GM19397 (cell line): ENCODE measurements at regions not wholly inside any gene's neighbourhood (a gene's known extent, or its start where the extent isn't known, plus 50 kb on each side); places are given as distances from the start of the nearest gene placed in this dataset.

ENCODE experiments used
- ATAC-seq: cut with Tn5 transposase; IDR thresholded peaks from one replicate; pipeline ENCODE4 v1.9.1; 2021; ENCODE audit warnings: mild to moderate bottlenecking, moderate library complexity; ENCODE audit not compliant: unreplicated experiment

DNA sequence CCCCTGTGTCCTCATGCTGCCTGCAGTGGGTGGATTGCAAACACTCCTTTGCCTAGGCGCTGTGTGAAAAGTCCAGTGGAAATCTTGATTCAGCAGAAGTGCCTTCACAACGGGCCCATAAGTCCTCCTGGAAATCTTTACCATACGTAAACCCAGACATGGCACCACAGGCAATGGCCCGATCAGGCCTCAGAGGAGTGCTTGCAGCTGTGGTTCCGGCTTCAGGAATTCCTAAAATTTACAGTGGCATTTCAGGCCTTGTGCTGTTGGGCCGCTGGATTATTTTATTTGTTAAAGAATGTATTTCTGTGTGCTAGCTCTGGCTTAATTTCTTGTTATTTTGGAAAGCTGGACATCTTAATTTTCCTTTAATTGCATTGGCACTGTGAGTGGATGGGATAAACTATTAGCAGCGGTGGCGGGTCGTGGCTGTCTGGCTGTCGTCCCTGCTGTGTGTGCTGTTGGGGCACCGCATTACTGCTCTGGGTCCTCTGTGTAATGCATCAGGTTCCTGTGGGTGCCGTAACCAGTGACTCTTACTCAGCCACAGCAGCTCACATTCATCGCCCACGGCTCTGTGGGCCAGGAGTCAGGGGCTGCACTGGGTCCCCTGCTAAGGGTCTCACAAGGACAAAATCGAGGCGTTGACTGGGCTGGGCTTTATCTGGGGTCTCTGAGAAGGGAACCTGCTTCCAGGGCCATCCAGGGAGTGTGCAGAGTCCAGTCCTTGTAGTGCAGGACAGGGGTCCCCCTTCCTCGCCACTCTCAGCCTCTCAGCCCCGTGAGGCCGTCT, 73.1 kb downstream of the RTP5 start:
- ATAC-seq = no peak

DNA sequence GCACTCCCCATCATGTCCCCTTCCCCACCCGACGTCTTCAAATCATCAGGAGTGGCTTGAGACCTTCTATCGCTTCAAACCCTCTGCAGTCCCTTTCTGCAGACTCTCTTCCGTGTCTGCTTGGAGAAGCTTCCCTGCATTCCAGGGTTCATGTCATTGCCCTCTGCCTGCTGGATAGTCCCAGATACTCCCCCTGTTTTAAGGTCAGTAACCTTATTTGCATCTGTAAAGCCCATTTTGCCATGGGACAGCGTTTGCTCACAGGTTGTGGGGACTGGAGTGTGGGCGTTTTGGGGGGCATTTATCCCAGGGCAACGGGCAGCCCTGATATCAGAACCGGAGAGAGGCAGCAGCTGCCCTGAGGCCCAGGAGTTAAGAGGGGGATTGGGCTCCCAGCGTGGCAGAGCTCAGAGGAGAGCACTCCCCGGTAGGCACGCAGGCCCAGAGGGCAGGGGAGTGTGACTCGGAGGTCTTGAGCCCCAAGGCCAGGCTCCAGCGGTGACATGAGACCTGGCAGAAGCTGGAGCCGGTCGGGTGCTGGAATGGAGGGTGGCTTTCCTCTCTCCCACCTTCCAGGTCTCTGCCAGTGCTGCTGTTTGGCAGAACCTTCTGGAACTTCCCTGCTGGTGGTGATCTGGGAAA, 73.8 kb downstream of the RTP5 start:
- no peak for ATAC-seq

DNA sequence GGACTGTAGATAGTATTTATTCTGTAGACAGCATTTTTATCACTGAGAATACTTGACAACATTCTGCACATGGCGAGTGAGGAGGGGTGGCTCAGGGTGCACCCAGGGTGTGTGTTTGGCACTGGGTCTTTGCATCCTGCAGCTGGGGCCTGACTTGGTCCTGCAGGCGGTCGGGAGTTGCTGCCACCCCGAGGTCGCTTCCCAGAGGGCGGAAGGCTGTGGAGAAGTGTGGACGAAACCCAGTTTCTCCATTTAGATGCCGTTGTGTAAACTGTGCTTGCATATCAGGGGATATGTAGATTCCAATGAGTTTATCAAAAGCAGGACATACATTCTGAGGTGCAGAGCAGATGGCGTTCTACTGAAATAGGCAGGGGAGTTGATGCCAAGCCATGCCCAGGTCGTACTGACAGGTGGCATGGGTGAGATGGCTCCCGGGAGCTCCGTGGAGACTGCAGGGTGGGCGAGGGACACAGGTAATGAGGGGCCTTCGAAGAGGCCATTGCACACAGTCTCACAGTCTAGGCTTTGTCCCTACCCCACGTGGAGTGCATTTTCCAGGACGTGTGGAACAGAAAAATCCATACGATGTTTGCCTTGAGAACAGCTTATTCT, 74.5 kb downstream of the RTP5 start:
- no peak for ATAC-seq

DNA sequence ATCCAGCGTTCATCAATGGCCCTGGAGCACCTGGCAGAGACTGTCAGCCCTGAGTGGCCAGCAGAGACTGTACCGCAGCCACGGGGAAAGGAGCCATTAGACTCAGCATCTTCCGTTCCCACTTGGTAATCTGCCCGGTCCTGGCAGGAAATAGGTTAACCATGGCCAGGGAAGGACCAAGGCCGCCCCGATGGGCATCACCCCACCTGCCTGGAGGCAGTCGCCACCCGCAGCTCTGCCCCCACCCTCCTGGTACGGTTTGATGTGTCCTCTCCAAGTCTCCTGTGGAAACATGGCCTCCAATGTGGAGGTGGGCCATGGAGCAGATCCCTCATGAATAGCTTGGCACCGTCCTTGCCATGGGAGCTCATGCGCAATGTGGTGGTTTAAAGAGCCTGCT, 75.3 kb downstream of the RTP5 start:
- no peak for ATAC-seq

DNA sequence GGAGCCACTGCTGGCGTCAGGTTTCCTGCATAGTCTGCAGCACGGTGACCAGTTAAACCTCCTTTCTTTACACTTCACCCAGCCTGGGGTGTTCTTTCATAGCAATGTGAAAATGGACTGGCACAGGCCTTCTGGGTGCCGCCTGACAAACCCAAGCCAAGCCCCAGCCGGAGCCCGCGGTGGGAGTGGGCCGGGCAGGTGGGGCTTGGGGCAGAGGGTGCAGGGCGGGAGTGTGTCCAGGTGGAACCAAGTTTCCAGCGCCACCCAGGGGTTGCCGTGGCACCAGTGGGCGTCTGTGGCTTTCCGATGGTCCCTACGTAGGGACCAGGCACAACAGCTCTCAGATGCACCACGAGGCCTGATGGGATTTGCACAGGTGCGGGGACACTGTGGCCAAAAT, 75.8 kb downstream of the RTP5 start:
- no peak for ATAC-seq

DNA sequence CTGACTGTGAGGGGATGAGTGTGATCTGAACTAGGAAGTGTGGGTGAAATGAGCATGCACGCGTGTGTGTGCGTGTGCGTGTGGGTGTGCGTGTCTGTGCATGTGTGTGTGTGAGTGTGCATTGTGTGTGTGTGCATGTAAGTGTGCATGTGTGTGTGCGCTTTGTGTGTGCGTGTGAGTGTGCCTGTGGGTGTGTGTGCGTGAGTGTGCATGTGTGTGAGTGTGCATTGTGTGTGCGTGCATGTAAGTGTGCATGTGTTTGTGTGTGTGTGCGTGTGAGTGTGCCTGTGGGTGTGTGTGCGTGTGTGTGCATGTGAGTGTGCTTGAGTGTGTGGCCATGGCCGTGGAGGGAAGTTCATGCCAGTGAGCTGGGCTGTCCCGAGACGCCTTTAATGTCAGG, 76.3 kb downstream of the RTP5 start:
- no peak for ATAC-seq

DNA sequence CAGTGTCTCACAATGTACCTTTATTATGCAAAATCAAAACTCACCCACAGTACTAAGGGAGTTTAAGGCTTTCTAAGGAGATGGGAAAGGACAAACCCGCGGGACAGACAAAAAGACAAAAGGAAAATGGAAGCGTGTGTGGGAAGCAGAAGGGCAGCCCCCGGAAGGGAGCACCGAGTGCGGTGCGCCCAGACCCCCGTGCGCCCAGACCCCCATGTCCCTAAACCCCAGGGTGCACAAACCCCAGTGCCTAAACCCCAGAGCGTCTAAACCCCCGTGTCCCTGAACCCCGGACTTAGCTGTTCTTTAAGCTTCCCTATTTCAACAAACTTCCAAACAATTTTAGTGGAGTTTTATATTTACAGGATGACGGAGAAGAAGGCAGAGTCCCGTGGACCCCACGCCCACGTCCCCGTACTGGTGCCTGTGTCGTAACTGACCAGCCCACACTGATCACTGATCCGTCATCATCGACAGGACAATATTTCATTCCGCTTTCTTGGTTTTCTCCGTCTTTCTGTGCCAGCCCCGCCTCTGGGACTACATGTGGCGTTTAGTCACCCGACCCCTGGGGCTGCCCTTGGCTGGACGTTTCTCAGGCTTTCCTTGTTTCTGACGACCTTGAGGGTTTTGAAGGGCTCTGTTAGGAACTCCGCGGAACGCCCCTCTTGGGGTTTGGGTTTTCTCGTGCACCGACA, 76.9 kb downstream of the RTP5 start:
- ATAC-seq = no peak

DNA sequence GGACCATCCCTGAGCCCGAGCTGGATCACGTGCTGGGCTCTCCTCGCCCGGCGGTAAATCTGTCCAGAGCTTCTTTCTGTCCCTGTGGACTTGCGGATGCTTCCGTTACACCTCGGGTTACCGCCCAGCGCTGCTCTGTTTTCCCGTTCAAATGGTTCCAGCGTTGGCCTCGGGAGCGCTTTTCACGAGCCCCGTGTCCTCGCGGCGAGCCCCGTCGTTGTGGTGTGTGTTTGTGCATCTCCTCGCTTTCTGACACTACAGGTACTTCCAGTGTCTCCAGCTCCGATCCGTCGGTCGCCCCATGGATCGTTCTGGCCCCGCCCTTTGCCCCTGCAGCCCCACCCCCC, 77.4 kb downstream of the RTP5 start:
- ATAC-seq = no peak

DNA sequence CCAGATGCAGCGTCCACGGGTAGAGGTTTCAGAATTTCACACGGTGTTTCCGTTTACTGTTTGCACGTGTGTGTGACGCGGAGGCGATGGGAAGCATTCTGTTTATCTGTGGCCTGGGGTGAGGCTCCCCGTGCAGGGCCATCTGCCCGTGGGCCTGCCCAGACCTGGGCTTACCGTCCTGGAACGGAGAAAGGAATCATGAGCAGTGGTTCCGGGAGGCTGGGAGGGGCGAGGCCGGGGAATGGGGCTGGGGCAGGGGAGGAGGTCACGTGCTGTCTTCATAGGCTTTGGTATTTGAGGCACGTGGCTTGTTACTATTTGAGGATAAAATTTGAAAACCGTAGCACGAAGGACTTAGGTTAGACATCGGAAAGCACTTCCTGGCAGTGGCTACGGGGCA, 77.9 kb downstream of the RTP5 start:
- ATAC-seq = no peak

DNA sequence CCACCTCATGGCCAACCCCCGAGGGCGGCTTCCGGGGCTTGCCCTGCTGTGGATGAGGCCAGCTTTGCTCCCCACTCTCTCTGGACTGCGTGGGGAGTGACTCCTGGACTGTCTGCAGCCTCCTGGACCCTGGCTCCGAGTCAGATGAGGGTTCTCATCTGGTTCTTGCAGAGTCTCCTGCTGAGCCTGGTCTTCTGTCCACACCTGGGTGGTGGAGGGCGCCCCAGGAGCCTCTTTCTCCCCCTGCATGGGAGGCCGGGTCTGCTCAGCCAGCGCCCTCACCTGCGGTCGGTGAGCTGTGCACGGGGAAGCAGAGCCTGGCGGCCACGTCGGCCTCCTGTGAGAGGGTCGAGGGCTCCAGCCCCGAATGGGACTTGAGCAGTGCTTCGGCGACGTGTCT, 78.3 kb downstream of the RTP5 start:
- ATAC-seq = no peak

DNA sequence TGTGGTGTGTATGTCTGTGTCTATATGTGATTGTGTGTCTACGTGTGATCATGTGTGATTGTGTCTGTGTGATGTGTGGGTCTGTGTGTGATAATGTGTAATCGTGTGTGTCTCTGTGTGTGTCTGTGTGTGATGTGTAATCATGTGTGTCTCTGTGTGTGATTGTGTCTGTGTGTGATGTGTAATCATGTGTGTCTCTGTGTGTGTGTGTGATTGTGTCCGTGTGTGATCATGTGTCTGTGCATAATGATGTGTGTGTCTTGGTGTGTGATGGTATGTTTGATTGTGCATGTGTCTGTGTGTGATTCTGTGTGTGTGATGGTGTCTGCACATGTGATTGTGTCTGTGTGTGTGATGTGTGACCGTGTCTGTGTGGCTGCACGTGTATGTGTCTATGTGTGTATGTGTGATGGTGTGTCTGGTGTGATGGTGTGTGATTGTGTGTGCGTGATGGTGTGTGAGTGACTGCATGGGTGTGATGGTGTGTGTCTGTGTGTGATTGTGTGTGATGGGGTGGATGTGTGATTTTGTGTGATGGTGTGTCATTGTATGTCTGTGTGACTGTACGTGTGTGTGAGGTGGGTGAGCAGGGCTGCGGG, 78.9 kb downstream of the RTP5 start:
- no peak for ATAC-seq

DNA sequence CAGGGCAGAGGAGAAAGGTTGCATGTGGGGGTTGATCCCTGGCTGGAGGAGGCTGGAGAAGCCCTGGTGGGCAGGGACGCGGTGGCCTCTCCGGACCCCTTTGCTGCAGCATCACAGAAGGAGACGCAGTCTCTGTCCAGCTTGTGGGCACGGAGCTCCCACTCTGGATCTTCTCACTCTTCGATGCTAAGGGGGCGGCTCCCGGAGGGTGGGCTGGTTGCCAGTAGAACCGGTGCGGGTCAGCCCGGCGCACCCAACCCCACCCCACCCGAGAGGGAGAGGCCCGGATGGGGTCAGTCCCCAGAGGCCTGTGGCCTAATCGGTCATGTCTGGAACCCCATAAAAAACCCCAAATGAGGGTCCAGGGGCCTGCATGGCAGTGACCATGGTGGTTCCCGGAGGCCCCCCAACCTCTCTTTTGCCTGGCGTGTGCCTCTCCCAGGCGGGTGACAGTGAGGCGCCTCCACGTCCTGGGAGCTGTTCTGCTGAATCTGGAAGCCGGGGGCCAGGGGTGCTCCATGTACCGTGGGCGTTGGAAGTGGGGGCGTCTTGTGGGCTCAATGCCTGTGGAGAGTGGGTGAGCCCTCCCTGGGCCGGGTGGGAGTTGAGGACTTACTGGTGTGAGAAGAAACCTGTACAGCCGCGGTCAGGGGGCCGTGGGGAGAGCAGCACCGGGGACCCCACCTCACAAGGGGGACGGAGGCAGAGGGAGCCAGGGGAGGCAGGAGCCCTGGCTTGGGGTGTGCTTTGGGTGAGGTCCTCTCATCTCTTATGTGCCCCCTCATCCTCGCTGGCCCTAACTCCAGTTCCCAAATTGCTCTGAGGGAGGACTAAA, 79.6 kb downstream of the RTP5 start:
- no peak for ATAC-seq

DNA sequence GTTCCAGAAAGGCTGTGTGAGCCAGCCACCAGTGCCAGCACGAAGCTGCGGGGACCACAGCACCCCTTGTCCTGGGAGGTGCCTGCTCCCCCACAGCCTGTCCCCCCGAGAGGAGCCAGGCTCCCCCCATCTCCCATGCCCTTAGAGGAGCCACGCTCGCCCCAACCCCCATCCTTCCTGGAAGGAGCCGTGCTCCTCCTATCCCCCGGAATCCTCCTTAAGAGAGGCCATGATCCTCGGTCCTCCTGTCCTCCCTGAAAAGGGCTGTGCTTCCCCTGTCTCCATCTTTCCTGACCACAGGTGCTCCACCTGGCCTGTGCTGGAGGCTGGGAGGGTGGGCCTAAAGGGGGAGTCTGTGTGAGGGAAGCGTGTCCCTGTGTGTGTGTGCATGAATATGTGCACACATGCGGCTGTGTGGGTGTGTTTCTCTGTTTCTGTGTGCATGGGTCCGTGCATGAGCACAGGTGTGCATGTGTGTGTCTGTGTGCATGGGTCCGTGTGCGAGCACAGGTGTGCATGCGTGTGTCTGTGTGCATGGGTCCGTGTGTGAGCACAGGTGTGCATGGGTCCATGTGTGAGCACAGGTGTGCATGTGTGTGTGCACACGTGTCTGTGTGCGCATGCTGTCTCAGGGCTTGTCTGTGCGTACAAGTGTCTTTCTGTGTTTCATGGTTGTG, 80.3 kb downstream of the RTP5 start:
- no peak for ATAC-seq

DNA sequence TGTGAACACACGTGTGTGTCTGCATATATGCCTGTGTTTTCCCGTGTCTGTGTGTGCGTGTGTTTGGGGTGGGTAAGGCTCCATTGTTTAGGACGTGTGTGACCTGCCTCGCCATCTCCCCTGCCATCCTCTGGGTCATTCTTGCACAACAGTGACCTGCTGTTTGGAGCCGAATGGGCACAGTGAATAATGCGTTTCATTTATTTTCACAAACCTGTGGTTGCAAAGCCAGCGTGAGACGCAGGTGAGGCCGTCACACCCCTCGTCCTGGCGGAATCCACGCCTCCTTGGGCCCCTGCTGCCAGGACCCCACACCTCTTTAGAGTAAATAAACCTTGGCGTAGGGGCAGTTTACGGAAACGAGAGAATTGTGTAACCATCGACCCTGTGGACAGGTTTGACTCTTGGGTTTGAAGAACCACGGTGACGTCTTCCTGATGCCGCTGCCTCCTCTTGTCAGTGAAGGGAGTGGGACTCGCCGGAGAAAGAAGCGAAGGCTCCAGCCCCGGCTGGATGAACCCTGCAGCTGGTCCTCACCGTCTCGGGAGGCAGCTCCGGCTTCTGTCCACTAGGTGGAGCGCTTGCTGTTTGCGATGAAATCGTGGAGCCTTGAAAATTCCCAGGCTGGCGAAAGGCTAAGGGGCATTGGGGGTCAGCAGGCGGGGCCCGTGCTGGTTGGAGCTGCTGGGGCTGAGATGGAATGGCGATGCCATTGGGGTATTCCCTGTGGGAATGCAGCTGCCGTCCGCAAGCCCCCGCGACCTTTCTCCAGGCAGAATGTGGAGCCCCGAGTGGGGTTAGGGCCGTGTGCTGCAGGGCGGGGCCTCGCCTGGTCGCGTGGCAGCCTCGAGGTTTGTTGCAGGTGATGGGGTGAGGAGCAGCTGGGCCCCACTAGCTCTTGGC, 81.1 kb downstream of the RTP5 start:
- no peak for ATAC-seq

DNA sequence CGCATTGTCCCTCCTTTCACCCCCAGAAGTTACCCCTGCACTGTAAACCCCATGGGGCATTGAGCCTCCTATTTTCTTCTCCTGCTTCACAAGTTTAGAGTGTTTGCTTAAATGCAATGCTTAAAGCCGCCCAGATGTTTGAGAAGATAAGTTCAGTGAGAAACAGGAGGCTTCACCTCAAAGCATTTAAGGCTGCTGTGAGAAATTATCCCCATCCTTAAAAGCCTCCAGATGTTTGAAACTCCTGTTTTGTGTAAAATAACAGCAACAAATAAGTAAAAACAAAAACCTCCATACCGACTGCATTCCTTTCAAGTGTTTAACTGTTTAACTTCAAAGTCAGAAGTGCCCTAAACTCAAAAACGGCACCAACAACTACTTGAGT, 81.8 kb downstream of the RTP5 start:
- no peak for ATAC-seq

DNA sequence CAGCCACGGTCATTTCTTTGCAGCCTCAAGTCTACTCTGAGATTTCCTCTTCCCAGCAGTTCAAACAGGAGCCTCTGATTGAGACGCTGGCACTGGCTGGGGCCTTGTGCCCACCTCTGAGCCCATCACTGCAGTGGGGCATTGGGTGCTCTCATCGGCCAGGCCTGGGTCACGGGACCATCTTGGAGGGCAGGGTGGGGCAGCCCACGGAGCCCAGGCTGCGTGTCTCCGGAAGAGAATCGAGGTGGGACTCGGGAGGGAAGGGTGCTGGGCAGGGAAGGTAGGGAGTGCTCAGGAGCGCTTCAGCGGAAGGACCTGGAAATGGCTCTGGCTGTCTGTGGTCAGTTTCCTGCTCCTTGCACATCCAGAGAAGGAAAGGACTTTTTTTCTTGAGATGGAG, 82.4 kb downstream of the RTP5 start:
- ATAC-seq = no peak

DNA sequence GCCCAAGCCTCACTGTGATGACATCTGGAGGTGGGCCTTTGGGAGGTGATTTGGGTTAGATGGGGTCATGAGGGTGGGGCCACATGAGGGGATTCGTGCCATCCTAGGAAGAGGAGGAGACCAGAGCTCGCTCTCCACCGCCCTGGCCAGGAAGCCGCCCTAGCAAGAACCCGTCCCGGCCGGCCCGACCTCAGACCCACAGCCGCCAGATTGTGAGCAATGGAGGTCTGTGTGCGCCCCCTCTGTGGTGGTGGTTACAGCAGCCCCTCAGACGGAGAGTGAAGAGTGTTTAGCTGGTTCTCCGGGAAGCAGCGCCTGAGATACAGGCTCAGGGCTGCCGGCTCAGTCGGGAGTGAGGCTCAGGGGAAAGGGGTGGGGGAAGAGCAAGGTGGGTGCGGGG, 83.3 kb downstream of the RTP5 start:
- ATAC-seq = no peak

DNA sequence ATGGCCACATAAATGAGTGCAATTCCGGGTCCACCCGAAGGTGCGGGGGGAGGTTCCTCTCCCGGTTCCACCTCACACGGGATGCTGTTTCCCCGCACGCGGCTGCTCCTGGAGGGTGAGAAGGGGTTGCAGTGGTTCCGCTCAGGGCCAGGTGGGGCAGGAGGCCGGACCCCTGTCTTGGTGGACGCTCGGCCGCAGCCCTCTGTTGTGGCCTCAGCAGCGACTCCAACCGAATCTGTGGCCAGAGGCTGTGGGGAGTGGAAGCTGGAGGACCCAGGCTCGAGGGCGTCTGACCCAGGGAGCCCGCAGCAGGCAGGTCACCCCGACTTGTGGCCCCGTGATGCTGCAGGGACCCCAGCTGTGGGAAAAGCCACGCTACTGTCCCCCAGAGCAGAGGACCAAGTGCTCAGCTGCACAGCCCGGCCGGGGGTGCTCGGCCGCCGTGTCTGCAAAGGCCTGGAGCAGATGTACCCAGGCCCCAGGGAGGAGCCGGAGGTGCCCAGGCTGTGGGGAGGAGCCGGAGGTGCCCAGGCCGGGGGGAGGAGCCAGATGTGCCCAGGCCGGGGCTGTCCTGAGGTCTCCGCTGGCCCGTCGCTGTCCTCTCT, 83.9 kb downstream of the RTP5 start:
- ATAC-seq = no peak
